Natural killer cell (primary cell): ENCODE measurements at regions not wholly inside any gene's neighbourhood (a gene's known extent, or its start where the extent isn't known, plus 50 kb on each side); places are given as distances from the start of the nearest gene placed in this dataset.

Experiments
- ATAC-seq, 3 donors: fragments of 150-1000 bp in 2 of 3; fragments of 200-7000 bp in 1 of 3; cut with Tn5 transposase; 1 replicate in 1 of 3; 2 replicates in 2 of 3; pipeline ENCODE4 v1.10.0; 2021; ENCODE audit warnings: mild to moderate bottlenecking in 2 of 3, moderate library complexity in 2 of 3
- DNase-seq, 2 donors: peaks; one replicate each; pipeline versions ENCODE4 v3.0.0 to v3.0.0-alpha.2; 2013 to 2021; ENCODE audit warnings: mixed read lengths in 1 of 2
- H3K27ac ChIP-seq: one replicate; pipeline ENCODE4 v1.5.1; 2013; ENCODE audit warnings: mild to moderate bottlenecking, low read length
- H3K27me3 ChIP-seq: one replicate; pipeline ENCODE4 v1.6.1; 2013; ENCODE audit warnings: low read length; ENCODE audit not compliant: control insufficient read depth, insufficient read depth
- H3K36me3 ChIP-seq: one replicate; pipeline ENCODE4 v1.6.1; 2013; ENCODE audit warnings: low read length; ENCODE audit not compliant: control insufficient read depth, insufficient read depth
- H3K4me1 ChIP-seq: one replicate; pipeline ENCODE4 v1.6.1; 2013; ENCODE audit warnings: low read length; ENCODE audit not compliant: control insufficient read depth, insufficient read depth
- H3K4me3 ChIP-seq: one replicate; pipeline ENCODE4 v1.5.1; 2013; ENCODE audit warnings: low read length
- H3K9me3 ChIP-seq: one replicate; pipeline ENCODE4 v1.6.1; 2013; ENCODE audit warnings: low read length; ENCODE audit not compliant: control insufficient read depth, insufficient read depth
- H3K27ac Mint-ChIP-seq, 2 donors: one replicate each; pipeline ENCODE4 v1.8.0; 2022; ENCODE audit warnings: mild to moderate bottlenecking in 2 of 2, mixed read lengths in 2 of 2, moderate library complexity in 1 of 2
- H3K27me3 Mint-ChIP-seq, 2 donors: one replicate each; pipeline ENCODE4 v1.8.0; 2022; ENCODE audit warnings: low read depth in 2 of 2, mixed read lengths in 2 of 2
- H3K36me3 Mint-ChIP-seq: one replicate; pipeline ENCODE4 v1.8.0; 2022; ENCODE audit warnings: mixed read lengths
- H3K4me1 Mint-ChIP-seq, 2 donors: one replicate each; pipeline ENCODE4 v1.8.0; 2022; ENCODE audit warnings: mixed read lengths in 2 of 2
- H3K4me3 Mint-ChIP-seq: one replicate; pipeline ENCODE4 v1.8.0; 2022; ENCODE audit warnings: mild to moderate bottlenecking, moderate library complexity, mixed read lengths
- H3K9me3 Mint-ChIP-seq, 2 donors: one replicate each; pipeline ENCODE4 v1.8.0; 2022; ENCODE audit warnings: mixed read lengths in 2 of 2
- WGBS: methylation state at CpG from one replicate; pipeline ENCODE4 v1.1.7; 2013; ENCODE audit warnings: missing lambda C conversion rate; ENCODE audit not compliant: insufficient coverage; 5-methylcytosine and 5-hydroxymethylcytosine counted together
- intact Hi-C: fragments of 100-400 bp; cut with micrococcal nuclease; formaldehyde crosslinking; loops from one replicate; pipeline ENCODE4 v1.14.2; 2022
- TF ChIP-seq, protein P1 (sequence below): fragments of 200-600 bp; IDR thresholded peaks from one replicate; pipeline ENCODE4 v1.8.0; 2022; ENCODE audit warnings: antibody characterized with exemption

DNA sequence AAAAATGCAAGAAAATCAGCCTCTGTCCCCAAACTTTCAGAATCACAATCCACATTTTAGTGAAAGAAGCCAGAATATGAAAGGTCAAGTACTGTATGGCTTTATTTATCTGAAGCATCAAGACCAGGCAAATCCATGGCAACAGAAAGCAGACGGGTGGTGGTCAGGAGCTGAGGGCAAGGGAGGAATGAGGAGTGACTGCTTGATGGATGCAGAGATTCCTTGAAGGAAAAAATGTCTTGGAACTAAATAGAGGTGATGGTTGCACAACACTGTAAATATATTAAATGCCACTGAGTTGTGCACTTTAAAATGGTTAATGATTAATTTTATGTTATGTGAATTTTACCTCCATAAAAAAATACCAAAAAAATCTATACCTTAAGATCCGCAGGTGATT is 165.1 kb downstream of the GXYLT1 start:
- no peaks in the 10 kb centered on the region for H3K9me3 Mint-ChIP-seq
- no peaks in the 10 kb centered on the region for H3K27me3 Mint-ChIP-seq
- no peaks in the 10 kb centered on the region for H3K36me3 Mint-ChIP-seq
- Histone ChIP-seq H3K36me3 (no peaks in the 10 kb centered on the region), H3K27ac (no peak overlapping the region), H3K9me3 (no peaks in the 10 kb centered on the region), H3K4me3 (no peak overlapping the region), H3K27me3 (no peaks in the 10 kb centered on the region), H3K4me1 (no peaks in the 10 kb centered on the region)
- H3K4me1 Mint-ChIP-seq, result no peaks in the 10 kb centered on the region
- no peak overlapping the region for H3K27ac Mint-ChIP-seq
- intact Hi-C loops, result no loop called here
- no peak overlapping the region for H3K4me3 Mint-ChIP-seq
- ATAC-seq, result no peak
- DNase-seq, result no peak
- WGBS, result 85% methylated on average over 1 of the region's 2 CpGs
- TF ChIP-seq, protein P1, sequence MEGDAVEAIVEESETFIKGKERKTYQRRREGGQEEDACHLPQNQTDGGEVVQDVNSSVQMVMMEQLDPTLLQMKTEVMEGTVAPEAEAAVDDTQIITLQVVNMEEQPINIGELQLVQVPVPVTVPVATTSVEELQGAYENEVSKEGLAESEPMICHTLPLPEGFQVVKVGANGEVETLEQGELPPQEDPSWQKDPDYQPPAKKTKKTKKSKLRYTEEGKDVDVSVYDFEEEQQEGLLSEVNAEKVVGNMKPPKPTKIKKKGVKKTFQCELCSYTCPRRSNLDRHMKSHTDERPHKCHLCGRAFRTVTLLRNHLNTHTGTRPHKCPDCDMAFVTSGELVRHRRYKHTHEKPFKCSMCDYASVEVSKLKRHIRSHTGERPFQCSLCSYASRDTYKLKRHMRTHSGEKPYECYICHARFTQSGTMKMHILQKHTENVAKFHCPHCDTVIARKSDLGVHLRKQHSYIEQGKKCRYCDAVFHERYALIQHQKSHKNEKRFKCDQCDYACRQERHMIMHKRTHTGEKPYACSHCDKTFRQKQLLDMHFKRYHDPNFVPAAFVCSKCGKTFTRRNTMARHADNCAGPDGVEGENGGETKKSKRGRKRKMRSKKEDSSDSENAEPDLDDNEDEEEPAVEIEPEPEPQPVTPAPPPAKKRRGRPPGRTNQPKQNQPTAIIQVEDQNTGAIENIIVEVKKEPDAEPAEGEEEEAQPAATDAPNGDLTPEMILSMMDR, result no peak

DNA sequence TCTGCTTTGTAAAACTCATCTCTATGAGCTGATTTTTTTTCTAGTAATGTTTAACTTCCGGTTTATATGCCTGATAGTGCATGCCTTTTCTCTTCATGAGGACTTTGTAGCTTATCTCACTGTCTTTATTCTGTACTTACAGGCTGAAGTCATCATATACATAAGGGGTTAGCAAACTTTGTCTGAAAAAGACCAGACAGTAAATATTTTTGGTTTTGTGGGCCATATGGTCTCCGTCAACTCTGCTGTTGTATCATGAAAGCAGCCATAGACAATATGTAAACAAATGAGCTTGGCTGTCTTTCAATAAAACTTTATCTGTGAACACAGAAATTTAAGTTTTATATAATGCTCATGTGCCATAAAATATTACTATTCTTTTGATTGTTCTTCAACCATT is 172.1 kb downstream of the GXYLT1 start:
- WGBS, result 86% methylated on average over 2 of the region's 2 CpGs
- intact Hi-C loops, result no loop called here
- no peaks in the 10 kb centered on the region for H3K36me3 Mint-ChIP-seq

DNA sequence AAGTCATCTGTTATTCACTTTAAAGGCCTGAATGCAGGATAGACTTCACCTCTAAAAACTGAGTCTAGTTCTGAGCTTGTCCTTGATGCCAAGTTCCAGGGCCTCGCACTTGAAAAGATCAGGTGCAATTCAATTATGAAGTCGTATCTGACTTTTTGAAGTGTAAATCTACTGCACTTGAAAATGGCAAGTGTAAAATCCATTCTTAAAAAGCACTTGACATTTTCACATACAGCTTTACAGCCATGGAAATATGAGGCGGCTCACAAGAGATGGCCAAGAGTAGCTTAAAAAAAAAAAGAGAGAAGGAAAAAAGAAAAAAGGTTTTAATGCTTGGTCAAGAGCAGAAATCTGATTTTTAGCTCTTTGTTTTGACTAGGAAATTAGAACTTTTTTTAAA is 172.5 kb downstream of the GXYLT1 start:
- H3K4me3 ChIP-seq, result no peak overlapping the region
- no peak overlapping the region for H3K27ac ChIP-seq
- intact Hi-C loops, result no loop called here
- Mint-ChIP-seq H3K36me3 (no peaks in the 10 kb centered on the region), H3K4me1 (no peaks in the 10 kb centered on the region), H3K9me3 (no peaks in the 10 kb centered on the region), H3K27me3 (no peaks in the 10 kb centered on the region), H3K4me3 (no peak overlapping the region), H3K27ac (no peak overlapping the region)
- H3K4me1 ChIP-seq, result no peaks in the 10 kb centered on the region
- H3K27me3 ChIP-seq, result no peaks in the 10 kb centered on the region
- TF ChIP-seq, protein P1, result no peak
- H3K36me3 ChIP-seq, result no peaks in the 10 kb centered on the region
- WGBS, result 96% methylated on average over 3 of the region's 3 CpGs
- DNase-seq (no peak), ATAC-seq (no peak)
- no peaks in the 10 kb centered on the region for H3K9me3 ChIP-seq

More for the DNA sequence above, 172.1 kb downstream of the GXYLT1 start:
- Mint-ChIP-seq H3K27me3 (no peaks in the 10 kb centered on the region), H3K4me1 (no peaks in the 10 kb centered on the region), H3K4me3 (no peak overlapping the region), H3K27ac (no peak overlapping the region), H3K9me3 (no peaks in the 10 kb centered on the region)
- Histone ChIP-seq H3K27ac (no peak overlapping the region), H3K9me3 (no peaks in the 10 kb centered on the region), H3K27me3 (no peaks in the 10 kb centered on the region), H3K4me1 (no peaks in the 10 kb centered on the region), H3K36me3 (no peaks in the 10 kb centered on the region), H3K4me3 (no peak overlapping the region)
- DNase-seq (no peak), ATAC-seq (no peak)
- TF ChIP-seq, protein P1, result no peak

DNA sequence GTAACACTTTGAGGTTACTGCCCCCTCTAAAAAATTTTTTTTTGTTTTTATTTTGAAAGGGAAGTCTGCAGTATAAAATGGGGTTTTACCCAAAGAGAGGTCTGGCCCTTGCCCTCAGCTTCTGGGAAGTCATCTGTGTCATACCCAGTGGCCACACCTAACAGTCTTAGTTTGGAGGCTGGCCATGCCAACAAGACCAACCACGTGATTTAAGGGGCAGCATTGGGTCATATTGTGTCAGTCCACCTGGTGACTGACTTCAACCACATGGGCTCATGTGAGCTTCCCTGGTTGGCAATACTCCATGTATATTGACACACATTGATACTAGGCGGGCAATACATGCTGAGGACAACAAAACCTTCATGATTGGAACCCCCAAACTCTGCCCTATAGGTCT is 173.9 kb downstream of the GXYLT1 start:
- H3K4me1 Mint-ChIP-seq, result no peaks in the 10 kb centered on the region
- no peaks in the 10 kb centered on the region for H3K36me3 Mint-ChIP-seq
- ATAC-seq (no peak), DNase-seq (no peak)
- no peak overlapping the region for H3K27ac Mint-ChIP-seq
- Histone ChIP-seq H3K27me3 (no peaks in the 10 kb centered on the region), H3K4me3 (no peak overlapping the region), H3K9me3 (no peaks in the 10 kb centered on the region), H3K36me3 (no peaks in the 10 kb centered on the region), H3K4me1 (no peaks in the 10 kb centered on the region), H3K27ac (no peak overlapping the region)
- TF ChIP-seq, protein P1, result no peak
- intact Hi-C loops, result no loop called here
- 94% methylated on average over 2 of the region's 2 CpGs for WGBS
- H3K4me3 Mint-ChIP-seq, result no peak overlapping the region
- peaks cover 0 to under 1% of the 10 kb centered on the region in 2 donors for H3K27me3 Mint-ChIP-seq
- H3K9me3 Mint-ChIP-seq, result no peaks in the 10 kb centered on the region
